GM12891 (cell line): ENCODE measurements at regions not wholly inside any gene's neighbourhood (a gene's known extent, or its start where the extent isn't known, plus 50 kb on each side); places are given as distances from the start of the nearest gene placed in this dataset.

ENCODE experiments used
- PAX5 ChIP-seq: IDR thresholded peaks from 2 replicates; pipeline ENCODE4 v1.6.1; 2011; ENCODE audit warnings: low read length, moderate library complexity, mild to moderate bottlenecking; ENCODE audit not compliant: insufficient read depth, severe bottlenecking
- POLR2A ChIP-seq: IDR thresholded peaks from 2 replicates; pipeline ENCODE4 v1.6.1; 2011; ENCODE audit warnings: low read depth, low read length, control low read depth
- POLR2AphosphoS5 ChIP-seq: IDR thresholded peaks from 2 replicates; pipeline ENCODE4 v1.6.1; 2011; ENCODE audit warnings: low read depth, low read length, control low read depth
- SPI1 ChIP-seq: IDR thresholded peaks from 2 replicates; pipeline ENCODE4 v1.6.1; 2011; ENCODE audit warnings: low read depth, low read length, control low read depth
- TAF1 ChIP-seq: IDR thresholded peaks from 2 replicates; pipeline ENCODE4 v1.6.1; 2011; ENCODE audit warnings: low read depth, low read length, control low read depth

- no peak for TF ChIP-seq POLR2A
- TF ChIP-seq POLR2AphosphoS5: no peak
- no peak for TF ChIP-seq TAF1
- TF ChIP-seq PAX5: no peak
- no peak for TF ChIP-seq SPI1
These were observed 70.1 kb downstream of the CYCS start for GRCh38 chr7:25054819-25055519.
